Adipocyte (in vitro differentiated cells): ENCODE measurements at regions not wholly inside any gene's neighbourhood (a gene's known extent, or its start where the extent isn't known, plus 50 kb on each side); places are given as distances from the start of the nearest gene placed in this dataset.

Experiments
- DNase-seq: peaks from one replicate; pipeline ENCODE4 v3.0.0-alpha.2; 2015; ENCODE audit warnings: low read depth
- H3K27me3 ChIP-seq: replicated peaks from 2 replicates; pipeline ENCODE4 v1.7.0; 2013; ENCODE audit warnings: mild to moderate bottlenecking, low read length, moderate library complexity; ENCODE audit not compliant: control insufficient read depth, insufficient read depth
- H3K36me3 ChIP-seq: 2 replicates; pipeline ENCODE4 v1.7.0; 2013; ENCODE audit warnings: low read length, mild to moderate bottlenecking, moderate library complexity; ENCODE audit not compliant: control insufficient read depth, insufficient read depth, severe bottlenecking
- H3K4me1 ChIP-seq: 2 replicates; pipeline ENCODE4 v1.7.0; 2013; ENCODE audit warnings: mild to moderate bottlenecking, low read length, moderate library complexity; ENCODE audit not compliant: control insufficient read depth, insufficient read depth
- H3K4me3 ChIP-seq: 2 replicates; pipeline ENCODE4 v1.7.0; 2013; ENCODE audit warnings: mild to moderate bottlenecking, low read length, moderate library complexity
- H3K9ac ChIP-seq: 2 replicates; pipeline ENCODE4 v1.7.0; 2013; ENCODE audit warnings: mild to moderate bottlenecking, low read length, moderate library complexity
- H3K9me3 ChIP-seq: 2 replicates; pipeline ENCODE4 v1.7.0; 2013; ENCODE audit warnings: mild to moderate bottlenecking, low read length, moderate library complexity; ENCODE audit not compliant: control insufficient read depth

DNA sequence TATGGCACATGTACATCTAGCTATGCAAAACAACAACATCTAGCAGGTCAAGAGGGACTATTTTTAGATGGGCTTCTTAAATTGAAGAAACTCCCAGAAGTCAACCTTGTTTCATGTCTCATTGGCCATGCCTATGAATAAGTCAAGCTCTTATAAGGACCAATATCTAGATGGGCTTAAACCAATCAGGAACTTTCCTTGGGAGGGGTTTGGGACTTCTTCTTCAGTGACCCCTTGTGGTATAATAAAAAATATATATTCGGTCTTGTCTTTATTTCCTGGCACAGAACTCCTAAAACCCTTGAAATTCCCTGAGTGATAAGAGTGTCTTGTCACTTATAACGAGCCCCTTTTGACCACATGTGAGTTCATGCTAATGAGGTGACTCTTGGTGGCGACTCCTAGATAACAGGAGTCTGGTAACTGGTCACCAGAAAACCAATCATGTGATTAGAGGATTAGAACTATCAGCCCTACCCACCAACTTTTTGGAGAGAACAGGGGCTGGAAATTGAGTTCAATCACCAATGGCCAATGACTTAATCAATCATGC lies 218.3 kb downstream of the HHIPL2 start:
- no peak for DNase-seq
- H3K4me3 ChIP-seq = no peak overlapping the region

DNA sequence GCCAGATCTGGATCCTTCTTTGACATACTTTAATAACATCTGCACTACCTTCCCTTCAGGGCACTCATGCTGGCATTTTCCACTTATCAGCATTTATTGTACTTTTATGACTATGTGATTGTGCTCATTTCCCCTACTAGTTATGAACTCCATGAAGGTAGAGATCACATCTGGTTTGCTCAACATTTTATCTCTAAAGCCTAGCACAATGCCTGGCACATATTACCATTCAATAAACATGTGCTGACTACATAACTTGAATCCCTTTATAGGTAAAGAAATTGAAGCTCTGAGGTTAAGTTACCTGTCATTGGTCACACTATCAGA lies 221.2 kb downstream of the HHIPL2 start:
- no peak for DNase-seq
- no peak overlapping the region for H3K4me3 ChIP-seq
- H3K4me1 ChIP-seq = no peaks in the 10 kb centered on the region
- no peaks in the 10 kb centered on the region for H3K36me3 ChIP-seq
- no peaks in the 10 kb centered on the region for H3K9me3 ChIP-seq
- H3K9ac ChIP-seq = no peak overlapping the region
- no peaks in the 10 kb centered on the region for H3K27me3 ChIP-seq

More for the DNA sequence above, 218.3 kb downstream of the HHIPL2 start:
- Histone ChIP-seq H3K36me3 (no peaks in the 10 kb centered on the region), H3K9ac (no peak overlapping the region), H3K27me3 (no peaks in the 10 kb centered on the region), H3K9me3 (no peaks in the 10 kb centered on the region), H3K4me1 (no peaks in the 10 kb centered on the region)

DNA sequence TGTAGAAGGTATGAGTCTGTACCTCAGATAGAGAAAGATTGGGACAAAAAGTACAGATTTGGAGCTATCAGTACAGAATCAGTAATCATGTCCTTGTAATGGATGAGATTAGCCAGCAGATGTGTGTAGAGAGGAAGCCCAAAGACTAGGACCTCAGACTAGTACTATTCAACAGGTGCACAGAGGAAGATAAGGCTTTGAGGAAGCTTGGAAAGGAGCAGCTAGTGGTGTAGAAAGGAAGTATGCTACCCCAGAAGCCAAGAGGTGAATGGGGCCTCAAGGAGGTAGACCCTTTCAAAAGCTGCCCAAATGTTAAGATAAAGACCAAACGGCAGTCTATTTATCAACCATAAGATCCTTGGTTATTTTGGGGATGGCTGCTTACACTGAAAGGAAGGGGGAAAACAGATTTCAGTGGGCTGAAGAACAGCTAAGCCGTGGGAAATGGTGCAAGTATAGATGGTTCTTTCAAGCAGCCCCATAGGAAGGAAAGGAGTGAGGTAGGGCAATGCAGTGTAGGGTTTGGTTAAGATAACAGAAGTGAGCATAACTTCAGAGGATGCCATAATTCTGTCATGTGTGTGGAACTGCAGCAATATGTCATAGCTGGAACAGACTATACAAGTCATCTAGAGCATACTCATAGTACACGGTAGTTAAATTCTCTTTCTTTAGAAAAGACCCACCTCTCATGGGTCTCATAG lies 221.7 kb downstream of the HHIPL2 start:
- Histone ChIP-seq H3K9me3 (no peaks in the 10 kb centered on the region), H3K4me1 (no peaks in the 10 kb centered on the region), H3K4me3 (no peak overlapping the region), H3K27me3 (no peaks in the 10 kb centered on the region), H3K36me3 (no peaks in the 10 kb centered on the region), H3K9ac (no peak overlapping the region)
- no peak for DNase-seq

DNA sequence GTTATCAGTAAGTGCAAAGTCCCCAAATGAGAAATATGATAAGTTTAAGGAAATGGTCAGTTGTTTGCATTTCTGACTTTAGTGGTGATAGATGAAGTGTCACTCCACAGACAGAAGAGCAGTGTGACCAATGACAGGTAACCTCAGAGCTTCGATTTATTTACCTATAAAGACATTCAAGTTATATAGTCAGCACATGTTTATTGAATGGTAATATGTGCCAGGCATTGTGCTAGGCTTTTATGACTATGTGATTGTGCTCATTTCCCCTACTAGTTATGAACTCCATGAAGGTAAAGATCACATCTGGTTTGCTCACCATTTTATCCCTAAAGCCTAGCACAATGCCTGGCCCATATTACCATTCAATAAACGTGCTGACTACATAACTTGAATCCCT lies 222.4 kb downstream of the HHIPL2 start:
- Histone ChIP-seq H3K4me3 (no peak overlapping the region), H3K27me3 (no peaks in the 10 kb centered on the region), H3K4me1 (no peaks in the 10 kb centered on the region), H3K9me3 (no peaks in the 10 kb centered on the region), H3K36me3 (no peaks in the 10 kb centered on the region), H3K9ac (no peak overlapping the region)
- DNase-seq = no peak

DNA sequence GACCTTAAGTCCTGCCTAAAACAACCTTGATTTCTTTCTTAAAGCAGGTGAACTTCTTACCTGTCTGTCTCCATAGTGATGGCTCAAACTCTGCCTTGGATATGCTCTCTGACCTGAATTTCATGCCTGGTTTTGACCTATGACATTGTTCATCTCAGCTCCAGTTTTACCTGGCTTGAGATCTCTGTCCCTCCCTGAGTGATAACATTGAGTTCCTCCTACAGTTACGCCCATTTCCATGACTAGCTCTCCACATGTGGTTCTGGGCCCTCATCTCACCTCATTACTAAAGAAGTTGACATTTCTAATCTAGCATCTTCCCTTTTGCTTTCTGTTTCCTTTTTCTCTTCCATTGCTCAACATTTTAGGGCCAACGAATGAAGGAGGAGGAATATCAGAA lies 233.1 kb downstream of the HHIPL2 start:
- no peaks in the 10 kb centered on the region for H3K4me1 ChIP-seq
- no peak for DNase-seq

DNA sequence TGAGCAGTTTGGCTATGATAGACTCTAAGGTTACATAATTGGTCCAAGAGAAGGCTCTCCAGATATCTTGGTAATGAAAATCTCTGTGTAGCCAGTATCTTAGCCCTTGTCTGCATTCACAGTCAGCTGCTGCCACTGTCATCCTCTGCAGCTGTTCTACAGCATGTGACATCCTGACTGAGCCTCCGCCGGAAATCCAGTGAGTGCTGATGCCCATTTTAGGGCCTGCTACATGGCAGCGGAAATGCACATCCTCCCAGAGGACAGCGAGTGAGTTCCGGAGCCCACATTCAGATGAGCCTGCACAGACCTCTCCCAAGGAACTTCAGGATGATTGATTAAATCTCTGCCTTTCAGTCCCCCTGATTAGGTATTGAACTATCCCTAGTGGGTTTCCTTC lies 237.1 kb downstream of the HHIPL2 start:
- H3K4me1 ChIP-seq = no peaks in the 10 kb centered on the region
- DNase-seq = no peak
- no peaks in the 10 kb centered on the region for H3K9me3 ChIP-seq
- H3K36me3 ChIP-seq = no peaks in the 10 kb centered on the region
- no peak overlapping the region for H3K9ac ChIP-seq
- no peaks in the 10 kb centered on the region for H3K27me3 ChIP-seq
- H3K4me3 ChIP-seq = no peak overlapping the region

More for the DNA sequence above, 233.1 kb downstream of the HHIPL2 start:
- Histone ChIP-seq H3K27me3 (no peaks in the 10 kb centered on the region), H3K9ac (no peak overlapping the region), H3K4me3 (no peak overlapping the region), H3K9me3 (no peaks in the 10 kb centered on the region), H3K36me3 (no peaks in the 10 kb centered on the region)

DNA sequence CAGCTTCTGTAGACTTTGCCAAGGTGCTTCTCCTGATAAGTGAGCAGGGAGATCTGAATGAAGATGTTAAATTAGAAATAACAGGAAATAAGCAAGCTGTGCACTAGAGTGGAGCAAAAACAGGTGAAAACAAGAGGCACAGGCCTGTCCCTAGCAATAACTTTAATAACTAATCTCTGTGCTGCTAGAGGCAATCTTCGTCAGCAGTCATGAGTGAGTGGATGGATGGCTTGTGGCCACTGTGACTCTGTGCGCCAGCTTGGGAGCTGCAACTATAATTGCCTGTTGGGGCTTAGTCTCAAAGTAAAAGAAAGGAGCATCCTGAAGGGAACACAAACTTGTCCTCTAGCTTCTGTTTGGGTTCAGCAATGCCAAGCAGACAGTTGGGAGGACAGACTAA lies 240.3 kb downstream of the HHIPL2 start:
- Histone ChIP-seq H3K36me3 (no peaks in the 10 kb centered on the region), H3K4me1 (no peaks in the 10 kb centered on the region), H3K9ac (no peak overlapping the region), H3K9me3 (no peaks in the 10 kb centered on the region), H3K27me3 (peaks cover 5% of the 10 kb centered on the region), H3K4me3 (no peak overlapping the region)
- DNase-seq = no peak

DNA sequence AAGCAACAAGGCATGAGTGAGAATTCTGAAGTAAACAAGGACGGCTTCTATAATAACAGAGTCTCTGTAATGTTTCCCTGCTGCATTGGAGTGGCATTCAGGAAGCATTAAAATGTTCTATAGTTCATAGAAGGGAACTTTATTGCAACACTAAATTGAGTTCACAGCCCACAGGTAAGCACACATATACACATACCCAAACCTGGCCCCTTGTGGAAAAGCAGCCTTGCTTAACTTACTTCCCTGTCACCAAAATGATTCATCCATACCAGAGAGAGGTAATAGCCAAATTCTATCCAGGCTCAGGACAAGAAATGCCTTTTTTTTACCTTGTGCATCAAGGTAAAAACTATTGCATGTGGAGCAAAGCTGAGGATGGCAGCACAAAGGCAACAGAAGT lies 241.4 kb downstream of the HHIPL2 start:
- DNase-seq = no peak
- Histone ChIP-seq H3K9me3 (no peaks in the 10 kb centered on the region), H3K36me3 (no peaks in the 10 kb centered on the region), H3K9ac (no peak overlapping the region), H3K4me1 (no peaks in the 10 kb centered on the region), H3K27me3 (peaks cover 5% of the 10 kb centered on the region), H3K4me3 (no peak overlapping the region)

DNA sequence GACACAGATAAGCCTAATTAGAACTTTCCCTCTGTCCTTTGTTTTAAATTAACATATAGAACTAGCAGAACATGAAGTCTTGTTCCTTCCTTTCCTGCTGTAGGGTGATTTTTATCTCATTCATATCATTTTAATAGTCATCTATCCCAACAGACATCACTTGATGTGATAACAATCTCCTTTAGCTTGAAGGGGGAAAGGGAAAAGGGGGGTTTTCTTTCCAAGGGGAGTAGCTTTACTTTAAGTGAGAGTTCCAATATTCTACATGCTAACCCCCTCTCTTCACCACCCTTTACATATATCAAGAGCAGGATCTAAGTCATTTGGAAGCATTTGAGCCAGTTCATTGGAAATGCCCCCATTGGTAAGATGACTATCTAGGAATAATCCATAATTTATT lies 241.9 kb downstream of the HHIPL2 start:
- H3K36me3 ChIP-seq = no peaks in the 10 kb centered on the region
- peaks cover 5% of the 10 kb centered on the region for H3K27me3 ChIP-seq
- H3K4me3 ChIP-seq = no peak overlapping the region
- H3K9me3 ChIP-seq = no peaks in the 10 kb centered on the region
- no peak overlapping the region for H3K9ac ChIP-seq
- no peaks in the 10 kb centered on the region for H3K4me1 ChIP-seq
- no peak for DNase-seq

DNA sequence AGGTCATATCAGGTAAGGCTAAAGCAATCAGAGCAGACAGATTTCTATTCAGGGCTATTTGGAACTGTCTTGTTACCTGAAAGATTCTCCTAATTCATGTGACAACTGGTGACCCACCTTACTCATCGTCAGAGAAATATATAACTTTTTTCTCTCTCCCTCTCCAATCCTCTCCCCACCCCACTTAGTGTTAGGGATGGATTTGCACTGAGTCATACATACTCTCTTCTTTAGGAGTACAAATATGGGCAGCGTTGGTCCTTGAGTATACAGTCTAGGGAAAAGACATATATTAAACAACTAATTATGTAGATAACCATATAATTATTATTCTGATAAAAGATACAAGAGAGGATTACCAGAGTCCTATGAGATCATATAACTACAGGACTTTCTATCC lies 246.3 kb downstream of the HHIPL2 start:
- Histone ChIP-seq H3K4me3 (no peak overlapping the region), H3K27me3 (peaks cover 5% of the 10 kb centered on the region), H3K4me1 (no peaks in the 10 kb centered on the region), H3K9ac (no peak overlapping the region), H3K36me3 (no peaks in the 10 kb centered on the region), H3K9me3 (peaks cover 9% of the 10 kb centered on the region)
- peak; percentile 22 for DNase-seq

DNA sequence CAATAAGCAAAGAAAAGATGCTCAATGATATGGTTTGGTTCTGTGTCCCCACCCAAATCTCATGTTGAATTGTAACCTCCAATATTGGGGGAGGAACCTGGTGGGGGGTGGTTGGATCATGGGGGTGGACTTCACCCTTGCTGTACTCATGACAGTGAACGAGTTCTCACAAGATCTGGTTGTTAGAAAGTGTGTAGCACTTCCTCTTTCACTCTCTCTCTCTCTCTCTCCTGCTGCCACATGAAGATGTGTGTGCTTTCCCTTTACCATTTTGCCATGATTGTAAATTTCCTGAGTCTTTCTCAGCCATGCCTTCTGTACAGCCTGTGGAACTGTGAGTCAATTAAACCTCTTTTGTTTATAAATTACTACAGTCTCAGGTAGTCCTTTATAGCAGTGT lies 248.4 kb downstream of the HHIPL2 start:
- no peaks in the 10 kb centered on the region for H3K36me3 ChIP-seq
- H3K9me3 ChIP-seq = peaks cover 18% of the 10 kb centered on the region
- no peaks in the 10 kb centered on the region for H3K4me1 ChIP-seq
- H3K27me3 ChIP-seq = peaks cover 5% of the 10 kb centered on the region
- no peak overlapping the region for H3K4me3 ChIP-seq
- H3K9ac ChIP-seq = no peak overlapping the region
- DNase-seq = no peak

DNA sequence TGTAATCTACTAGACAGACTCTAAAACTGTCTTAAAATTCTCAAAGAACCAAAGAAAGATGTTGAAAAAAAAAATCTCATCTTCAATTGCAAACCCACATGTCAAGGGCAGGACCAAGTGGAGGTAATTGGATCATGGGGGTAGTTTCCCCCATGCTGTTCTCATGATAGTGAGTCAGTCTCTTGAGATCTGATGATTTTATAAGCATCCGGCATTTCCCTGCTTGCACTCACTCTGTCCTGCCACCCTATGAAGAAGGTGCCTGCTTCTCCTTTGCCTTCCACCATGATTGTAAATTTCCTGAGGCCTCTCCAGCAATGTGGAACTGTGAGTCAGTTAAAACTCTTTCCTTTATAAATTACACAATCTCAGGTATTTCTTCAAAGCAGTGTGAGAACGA lies 257.0 kb downstream of the HHIPL2 start:
- Histone ChIP-seq H3K4me3 (no peak overlapping the region), H3K9me3 (peaks cover 10% of the 10 kb centered on the region), H3K4me1 (peaks cover 4% of the 10 kb centered on the region), H3K27me3 (no peaks in the 10 kb centered on the region), H3K9ac (no peak overlapping the region), H3K36me3 (no peaks in the 10 kb centered on the region)
- no peak for DNase-seq
